Common myeloid progenitor, CD34-positive (primary cell): ENCODE measurements at regions not wholly inside any gene's neighbourhood (a gene's known extent, or its start where the extent isn't known, plus 50 kb on each side); places are given as distances from the start of the nearest gene placed in this dataset.

ENCODE experiments used
- CTCF ChIA-PET: fragments of 350-600 bp; sonication (Branson Sonifier 250); formaldehyde crosslinking; loops from one replicate; lab custom pipeline; 2021; ENCODE audit warnings: antibody characterized with exemption; lab: Charles Lee
- POLR2A ChIA-PET: fragments of 350-600 bp; sonication (Branson Sonifier 250); formaldehyde crosslinking; loops from one replicate; lab custom pipeline; 2021; ENCODE audit warnings: antibody characterized with exemption; lab: Charles Lee
- DNase-seq, 3 donors: peaks; one replicate each; pipeline versions ENCODE4 v3.0.0 to v3.0.0-alpha.2; 2013
- H3K27ac ChIP-seq, 2 experiments: 1 replicate in 1 of 2; 2 replicates in 1 of 2; pipeline ENCODE4 v1.7.0; 2013; ENCODE audit warnings: inconsistent platforms in 2 of 2, low read length in 2 of 2, mild to moderate bottlenecking in 2 of 2, low read depth in 1 of 2, moderate library complexity in 1 of 2; ENCODE audit not compliant: severe bottlenecking in 2 of 2, insufficient read depth in 1 of 2, poor library complexity in 1 of 2
- H3K27me3 ChIP-seq, 5 experiments: replicated peaks in 2 of 5; 1 replicate in 3 of 5; 2 replicates in 2 of 5; pipeline versions ENCODE4 v1.6.1 to v1.7.0; 2013; ENCODE audit warnings: low read length in 4 of 5, mild to moderate bottlenecking in 2 of 5, moderate library complexity in 2 of 5, inconsistent platforms in 1 of 5; ENCODE audit not compliant: insufficient read depth in 5 of 5, control insufficient read depth in 4 of 5
- H3K36me3 ChIP-seq, 4 experiments: 1 replicate in 2 of 4; 2 replicates in 2 of 4; pipeline versions ENCODE4 v1.6.1 to v1.7.0; 2013; ENCODE audit warnings: low read length in 3 of 4, control low read depth in 1 of 4, mild to moderate bottlenecking in 1 of 4; ENCODE audit not compliant: control insufficient read depth in 4 of 4, insufficient read depth in 4 of 4
- H3K4me1 ChIP-seq, 4 experiments: 1 replicate in 3 of 4; 2 replicates in 1 of 4; pipeline versions ENCODE4 v1.6.1 to v1.7.1; 2013; ENCODE audit warnings: low read length in 3 of 4, mild to moderate bottlenecking in 3 of 4, control low read depth in 1 of 4, inconsistent platforms in 1 of 4, moderate library complexity in 1 of 4; ENCODE audit not compliant: control insufficient read depth in 4 of 4, insufficient read depth in 4 of 4; ENCODE audit errors: control extremely low read depth in 1 of 4
- H3K4me3 ChIP-seq, 7 experiments: 1 replicate in 4 of 7; 2 replicates in 3 of 7; pipeline versions ENCODE4 v1.5.1 to v1.7.0; 2013; ENCODE audit warnings: mild to moderate bottlenecking in 7 of 7, low read length in 6 of 7, moderate library complexity in 6 of 7, inconsistent platforms in 2 of 7, low read depth in 2 of 7, control low read depth in 1 of 7; ENCODE audit not compliant: insufficient read depth in 4 of 7, control insufficient read depth in 1 of 7; ENCODE audit errors: extremely low read depth in 1 of 7
- H3K9me3 ChIP-seq, 5 experiments: 1 replicate in 4 of 5; 2 replicates in 1 of 5; pipeline versions ENCODE4 v1.6.1 to v1.7.1; 2013; ENCODE audit warnings: low read length in 4 of 5, mild to moderate bottlenecking in 2 of 5, inconsistent platforms in 1 of 5, low read depth in 1 of 5, moderate library complexity in 1 of 5; ENCODE audit not compliant: control insufficient read depth in 4 of 5, insufficient read depth in 2 of 5; ENCODE audit errors: control extremely low read depth in 1 of 5
- WGBS: methylation state at CpG from one replicate; pipeline ENCODE4 v1.1.5; 2013; ENCODE audit not compliant: insufficient coverage; 5-methylcytosine and 5-hydroxymethylcytosine counted together

GRCh38 chr2:126836761-126837679 is 61.7 kb upstream of the TEX51 start:
- CTCF ChIA-PET, result interaction anchor here (1.3 to 1.6 kb wide), 3 partner anchors 12 to 24 kb away, joined by 3 to 6 read pairs (median 3); no protein-coding TSS in a partner anchor
- no peak overlapping the region for H3K27ac ChIP-seq
- no peak for DNase-seq
- no peak overlapping the region for H3K4me3 ChIP-seq
- POLR2A ChIA-PET, result no interaction called here
- H3K36me3 ChIP-seq, result no peaks in the 10 kb centered on the region
- no peaks in the 10 kb centered on the region for H3K9me3 ChIP-seq
- H3K27me3 ChIP-seq, result peaks cover 0 to 1% (median 0%) of the 10 kb centered on the region in 5 experiments
- 94% methylated on average over 20 of the region's 20 CpGs for WGBS
- no peaks in the 10 kb centered on the region for H3K4me1 ChIP-seq

GRCh38 chr2:126837966-126838715 is 60.5 kb upstream of the TEX51 start:
- whole genome bisulfite sequencing, result 97% methylated on average over 5 of the region's 11 CpGs
- no peaks in the 10 kb centered on the region for H3K9me3 ChIP-seq
- ChIA-PET CTCF (interaction anchor here (1.3 to 1.6 kb wide), 3 partner anchors 11 to 23 kb away, joined by 3 to 6 read pairs (median 3); no protein-coding TSS in a partner anchor), POLR2A (no interaction called here)
- H3K4me1 ChIP-seq, result no peaks in the 10 kb centered on the region
- peaks cover 0 to 2% (median 0%) of the 10 kb centered on the region in 5 experiments for H3K27me3 ChIP-seq
- no peaks in the 10 kb centered on the region for H3K36me3 ChIP-seq
- no peak overlapping the region for H3K4me3 ChIP-seq
- no peak overlapping the region for H3K27ac ChIP-seq
- DNase-seq, result no peak

GRCh38 chr2:126838716-126838985 is 60.0 kb upstream of the TEX51 start:
- Histone ChIP-seq H3K4me3 (no peak overlapping the region), H3K36me3 (no peaks in the 10 kb centered on the region), H3K9me3 (no peaks in the 10 kb centered on the region), H3K4me1 (no peaks in the 10 kb centered on the region), H3K27me3 (peaks cover 0 to 4% (median 0%) of the 10 kb centered on the region in 5 experiments), H3K27ac (no peak overlapping the region)
- 42% methylated on average over 3 of the region's 3 CpGs for WGBS
- CTCF ChIA-PET, result interaction anchor here (0.6 to 1.3 kb wide), 2 partner anchors 12 to 48 kb away, joined by 3 read pairs; no protein-coding TSS in a partner anchor
- DNase-seq, result no peak
- POLR2A ChIA-PET, result interaction anchor here (0.6 kb wide), 1 partner anchor 28 kb away, joined by 4 read pairs; no protein-coding TSS in a partner anchor

- ChIA-PET POLR2A (no interaction called here), CTCF (no interaction called here)
- Histone ChIP-seq H3K36me3 (no peaks in the 10 kb centered on the region), H3K27me3 (peaks cover 0 to 4% (median 0%) of the 10 kb centered on the region in 5 experiments), H3K4me1 (no peaks in the 10 kb centered on the region), H3K27ac (no peak overlapping the region), H3K4me3 (no peak overlapping the region), H3K9me3 (no peaks in the 10 kb centered on the region)
- DNase-seq, result no peak
Observed at GRCh38 chr2:126839796-126840195, 58.9 kb upstream of the TEX51 start.

- POLR2A ChIA-PET, result no interaction called here
- no peak for DNase-seq
- Histone ChIP-seq H3K27ac (no peak overlapping the region), H3K27me3 (peaks cover 0 to 4% (median 1%) of the 10 kb centered on the region in 5 experiments), H3K4me1 (no peaks in the 10 kb centered on the region), H3K4me3 (no peak overlapping the region), H3K36me3 (no peaks in the 10 kb centered on the region), H3K9me3 (no peaks in the 10 kb centered on the region)
- CTCF ChIA-PET, result interaction anchor here (1.6 kb wide), 1 partner anchor 66 kb away, joined by 3 read pairs; no protein-coding TSS in a partner anchor
- 89% methylated on average over 1 of the region's 1 CpG for WGBS
Observed at GRCh38 chr2:126843081-126843480, 55.6 kb upstream of the TEX51 start.

GRCh38 chr2:126846241-126846640 is 52.4 kb upstream of the TEX51 start:
- H3K4me1 ChIP-seq, result no peaks in the 10 kb centered on the region
- H3K4me3 ChIP-seq, result no peak overlapping the region
- ChIA-PET POLR2A (no interaction called here), CTCF (no interaction called here)
- peaks cover 0 to 2% (median 0%) of the 10 kb centered on the region in 5 experiments for H3K9me3 ChIP-seq
- H3K27ac ChIP-seq, result no peak overlapping the region
- 100% methylated on average over 1 of the region's 4 CpGs for WGBS
- DNase-seq, result no peak
- H3K27me3 ChIP-seq, result peaks cover 0 to 8% (median 2%) of the 10 kb centered on the region in 5 experiments
- H3K36me3 ChIP-seq, result no peaks in the 10 kb centered on the region
